RWPE2 (cell line): ENCODE measurements at regions not wholly inside any gene's neighbourhood (a gene's known extent, or its start where the extent isn't known, plus 50 kb on each side); places are given as distances from the start of the nearest gene placed in this dataset.

Experiments
- ATAC-seq: fragments of 200-7000 bp; cut with Tn5 transposase; 3 replicates; pipeline ENCODE4 v1.9.1; 2021; ENCODE audit warnings: low read depth
- DNase-seq: peaks from one replicate; pipeline ENCODE4 v3.0.0-alpha.2; 2020; ENCODE audit warnings: low spot score
- H3K27ac ChIP-seq: fragments of 450-650 bp; 2 replicates; pipeline ENCODE4 v1.5.1; 2017; ENCODE audit warnings: mild to moderate bottlenecking; ENCODE audit not compliant: poor library complexity, severe bottlenecking
- H3K27me3 ChIP-seq: fragments of 250-450 bp; sonication (Bioruptor Pico); 2 replicates; pipeline ENCODE4 v1.5.1; 2021; ENCODE audit warnings: mild to moderate bottlenecking, moderate library complexity; ENCODE audit not compliant: insufficient read depth, poor library complexity, severe bottlenecking
- H3K36me3 ChIP-seq: fragments of 250-450 bp; sonication (Bioruptor Pico); 2 replicates; pipeline ENCODE4 v1.5.1; 2020; ENCODE audit warnings: low read depth, mild to moderate bottlenecking, moderate library complexity
- H3K4me1 ChIP-seq: fragments of 250-450 bp; sonication (Bioruptor Pico); 2 replicates; pipeline ENCODE4 v1.5.1; 2021; ENCODE audit warnings: mild to moderate bottlenecking, moderate library complexity; ENCODE audit not compliant: insufficient read depth, poor library complexity, severe bottlenecking
- H3K4me3 ChIP-seq: fragments of 250-450 bp; sonication (Bioruptor Pico); 2 replicates; pipeline ENCODE4 v1.5.1; 2021; ENCODE audit warnings: mild to moderate bottlenecking, moderate library complexity; ENCODE audit not compliant: severe bottlenecking
- H3K9me3 ChIP-seq: fragments of 250-450 bp; sonication (Bioruptor Pico); 2 replicates; pipeline ENCODE4 v1.5.1; 2021; ENCODE audit warnings: mild to moderate bottlenecking, moderate library complexity; ENCODE audit not compliant: severe bottlenecking
- TF ChIP-seq, protein P1 (sequence below): fragments of 450-650 bp; IDR thresholded peaks from one replicate; pipeline ENCODE4 v1.5.1; 2017; ENCODE audit warnings: mild to moderate bottlenecking, moderate library complexity; ENCODE audit not compliant: poor library complexity, severe bottlenecking

DNA sequence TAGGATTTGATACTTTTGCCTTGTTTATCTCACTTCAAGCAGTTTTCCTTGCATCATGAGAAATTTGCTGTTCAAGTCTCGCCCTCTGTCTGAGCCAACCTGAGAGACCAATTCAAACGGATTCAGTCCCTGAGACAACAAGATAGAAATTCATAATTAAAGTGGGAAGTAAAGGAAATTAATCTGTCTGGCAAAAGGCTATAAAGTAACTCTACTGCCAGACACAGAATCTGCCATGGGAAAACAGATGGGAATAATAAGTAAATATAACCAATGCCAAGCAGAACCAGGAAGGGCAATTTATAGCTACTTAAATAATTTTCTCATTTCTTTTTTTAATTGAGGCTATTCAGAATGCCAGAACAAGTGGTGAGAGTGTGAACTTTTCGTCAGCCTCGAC is 239.6 kb downstream of the TFAP2C start:
- H3K4me3 ChIP-seq, result no peak overlapping the region
- no peaks in the 10 kb centered on the region for H3K4me1 ChIP-seq
- no peak overlapping the region for H3K27ac ChIP-seq
- ATAC-seq, result no peak
- no peak for DNase-seq
- H3K36me3 ChIP-seq, result no peaks in the 10 kb centered on the region
- TF ChIP-seq, protein P1, sequence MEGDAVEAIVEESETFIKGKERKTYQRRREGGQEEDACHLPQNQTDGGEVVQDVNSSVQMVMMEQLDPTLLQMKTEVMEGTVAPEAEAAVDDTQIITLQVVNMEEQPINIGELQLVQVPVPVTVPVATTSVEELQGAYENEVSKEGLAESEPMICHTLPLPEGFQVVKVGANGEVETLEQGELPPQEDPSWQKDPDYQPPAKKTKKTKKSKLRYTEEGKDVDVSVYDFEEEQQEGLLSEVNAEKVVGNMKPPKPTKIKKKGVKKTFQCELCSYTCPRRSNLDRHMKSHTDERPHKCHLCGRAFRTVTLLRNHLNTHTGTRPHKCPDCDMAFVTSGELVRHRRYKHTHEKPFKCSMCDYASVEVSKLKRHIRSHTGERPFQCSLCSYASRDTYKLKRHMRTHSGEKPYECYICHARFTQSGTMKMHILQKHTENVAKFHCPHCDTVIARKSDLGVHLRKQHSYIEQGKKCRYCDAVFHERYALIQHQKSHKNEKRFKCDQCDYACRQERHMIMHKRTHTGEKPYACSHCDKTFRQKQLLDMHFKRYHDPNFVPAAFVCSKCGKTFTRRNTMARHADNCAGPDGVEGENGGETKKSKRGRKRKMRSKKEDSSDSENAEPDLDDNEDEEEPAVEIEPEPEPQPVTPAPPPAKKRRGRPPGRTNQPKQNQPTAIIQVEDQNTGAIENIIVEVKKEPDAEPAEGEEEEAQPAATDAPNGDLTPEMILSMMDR, result no peak
- no peaks in the 10 kb centered on the region for H3K9me3 ChIP-seq
- peaks cover 22% of the 10 kb centered on the region for H3K27me3 ChIP-seq

GRCh38 chr20:56870271-56870670 is 241.2 kb downstream of the TFAP2C start:
- Histone ChIP-seq H3K4me1 (peaks cover 6% of the 10 kb centered on the region), H3K36me3 (no peaks in the 10 kb centered on the region), H3K4me3 (no peak overlapping the region), H3K9me3 (no peaks in the 10 kb centered on the region), H3K27ac (no peak overlapping the region), H3K27me3 (peaks cover 8% of the 10 kb centered on the region)
- ATAC-seq (no peak), DNase-seq (no peak)
- TF ChIP-seq, protein P1, result no peak

- Histone ChIP-seq H3K27ac (no peak overlapping the region), H3K27me3 (no peaks in the 10 kb centered on the region), H3K4me1 (peaks cover 10% of the 10 kb centered on the region), H3K36me3 (no peaks in the 10 kb centered on the region), H3K4me3 (no peak overlapping the region), H3K9me3 (no peaks in the 10 kb centered on the region)
- ATAC-seq, result no peak
- TF ChIP-seq, protein P1, result no peak
- DNase-seq, result no peak
Observed at GRCh38 chr20:56871691-56872090, 242.6 kb downstream of the TFAP2C start.

- no peaks in the 10 kb centered on the region for H3K36me3 ChIP-seq
- peaks cover 10% of the 10 kb centered on the region for H3K4me1 ChIP-seq
- no peak overlapping the region for H3K27ac ChIP-seq
- TF ChIP-seq, protein P1, result peak; percentile 31
- ATAC-seq (no peak), DNase-seq (no peak)
- H3K27me3 ChIP-seq, result no peaks in the 10 kb centered on the region
- H3K9me3 ChIP-seq, result no peaks in the 10 kb centered on the region
- H3K4me3 ChIP-seq, result no peak overlapping the region
Observed at GRCh38 chr20:56872620-56873458, 243.7 kb downstream of the TFAP2C start.

DNA sequence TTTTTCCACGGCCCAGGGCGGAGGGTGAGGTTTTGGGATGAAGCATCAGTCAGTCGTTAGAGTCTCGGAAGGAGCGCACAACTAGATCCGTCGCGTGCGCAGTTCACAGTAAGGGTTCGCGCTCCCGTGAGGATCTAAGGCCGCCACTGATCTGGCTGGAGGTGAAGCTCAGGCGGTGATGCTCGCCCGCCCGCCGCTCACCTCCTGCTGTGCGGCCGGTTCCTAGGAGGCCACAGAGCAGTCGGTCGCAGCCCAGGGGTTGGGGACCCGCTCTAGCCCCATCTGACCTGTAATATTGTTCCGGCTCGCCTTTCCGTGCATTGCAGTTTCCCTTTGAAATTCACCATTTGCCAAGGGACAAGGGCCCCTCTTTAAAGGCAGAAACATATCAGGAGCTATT is 244.7 kb downstream of the TFAP2C start:
- ATAC-seq (no peak), DNase-seq (no peak)
- H3K4me1 ChIP-seq, result peaks cover 10% of the 10 kb centered on the region
- H3K27me3 ChIP-seq, result no peaks in the 10 kb centered on the region
- TF ChIP-seq, protein P1, result no peak
- H3K9me3 ChIP-seq, result no peaks in the 10 kb centered on the region
- H3K4me3 ChIP-seq, result no peak overlapping the region
- no peak overlapping the region for H3K27ac ChIP-seq
- H3K36me3 ChIP-seq, result no peaks in the 10 kb centered on the region
